Left kidney (tissue), 1 donor: ENCODE measurements at regions not wholly inside any gene's neighbourhood (a gene's known extent, or its start where the extent isn't known, plus 50 kb on each side); places are given as distances from the start of the nearest gene placed in this dataset.
"Not testable (repeated sequence)": the region's sequence is repeated elsewhere in the genome, so short reads cannot be mapped to it uniquely, and the experiment has no call there.

ENCODE experiments used
- DNase-seq: peaks from one replicate; pipeline ENCODE4 v3.0.0-alpha.2; 2013

- DNase-seq: not testable (repeated sequence)
Observed at GRCh38 chr9:67307109-67307508, 314.8 kb upstream of the SPATA31A3 start.

- not testable (repeated sequence) for DNase-seq
Observed at GRCh38 chr9:67288797-67289196, 296.4 kb upstream of the SPATA31A3 start.

GRCh38 chr9:67288117-67288735, 295.9 kb upstream of the SPATA31A3 start:
- not testable (repeated sequence) for DNase-seq

GRCh38 chr9:67284299-67284698, 291.9 kb upstream of the SPATA31A3 start:
- DNase-seq: not testable (repeated sequence)

- not testable (repeated sequence) for DNase-seq
Observed at GRCh38 chr9:67281574-67281973, 289.2 kb upstream of the SPATA31A3 start.

GRCh38 chr9:67269692-67270091, 277.3 kb upstream of the SPATA31A3 start:
- DNase-seq: not testable (repeated sequence)

GRCh38 chr9:67257894-67258293, 265.5 kb upstream of the SPATA31A3 start:
- DNase-seq: not testable (repeated sequence)

GRCh38 chr9:67248967-67249366, 256.6 kb upstream of the SPATA31A3 start:
- not testable (repeated sequence) for DNase-seq

GRCh38 chr9:67212073-67212472, 219.7 kb upstream of the SPATA31A3 start:
- not testable (repeated sequence) for DNase-seq

GRCh38 chr9:67210842-67211241, 218.5 kb upstream of the SPATA31A3 start:
- not testable (repeated sequence) for DNase-seq

- DNase-seq: not testable (repeated sequence)
Observed at GRCh38 chr9:67208831-67209437, 216.6 kb upstream of the SPATA31A3 start.

- not testable (repeated sequence) for DNase-seq
Observed at GRCh38 chr9:67196135-67196534, 203.8 kb upstream of the SPATA31A3 start.

GRCh38 chr9:67195357-67195756, 203.0 kb upstream of the SPATA31A3 start:
- not testable (repeated sequence) for DNase-seq

- DNase-seq: not testable (repeated sequence)
Observed at GRCh38 chr9:67179185-67179584, 186.8 kb upstream of the SPATA31A3 start.

GRCh38 chr9:67175167-67175566, 182.8 kb upstream of the SPATA31A3 start:
- DNase-seq: not testable (repeated sequence)

GRCh38 chr9:67171721-67172120, 179.4 kb upstream of the SPATA31A3 start:
- DNase-seq: not testable (repeated sequence)

GRCh38 chr9:67168530-67169157, 176.3 kb upstream of the SPATA31A3 start:
- not testable (repeated sequence) for DNase-seq

- DNase-seq: not testable (repeated sequence)
Observed at GRCh38 chr9:67166335-67166734, 174.0 kb upstream of the SPATA31A3 start.

- not testable (repeated sequence) for DNase-seq
Observed at GRCh38 chr9:67162827-67163226, 170.5 kb upstream of the SPATA31A3 start.

- DNase-seq: not testable (repeated sequence)
Observed at GRCh38 chr9:67155218-67155617, 162.9 kb upstream of the SPATA31A3 start.

- not testable (repeated sequence) for DNase-seq
Observed at GRCh38 chr9:67153501-67153900, 161.2 kb upstream of the SPATA31A3 start.

GRCh38 chr9:67142392-67143107, 150.2 kb upstream of the SPATA31A3 start:
- not testable (repeated sequence) for DNase-seq
